NCI-H1417 treated with DMSO at 0.1 percent for 48 hours (cell line): ENCODE measurements at regions not wholly inside any gene's neighbourhood (a gene's known extent, or its start where the extent isn't known, plus 50 kb on each side); places are given as distances from the start of the nearest gene placed in this dataset.
"Not testable (repeated sequence)": the region's sequence is repeated elsewhere in the genome, so short reads cannot be mapped to it uniquely, and the experiment has no call there.

Source experiments
- DNase-seq: peaks from one replicate; lab custom pipeline; 2025; lab: John Stamatoyannopoulos, UW

DNA sequence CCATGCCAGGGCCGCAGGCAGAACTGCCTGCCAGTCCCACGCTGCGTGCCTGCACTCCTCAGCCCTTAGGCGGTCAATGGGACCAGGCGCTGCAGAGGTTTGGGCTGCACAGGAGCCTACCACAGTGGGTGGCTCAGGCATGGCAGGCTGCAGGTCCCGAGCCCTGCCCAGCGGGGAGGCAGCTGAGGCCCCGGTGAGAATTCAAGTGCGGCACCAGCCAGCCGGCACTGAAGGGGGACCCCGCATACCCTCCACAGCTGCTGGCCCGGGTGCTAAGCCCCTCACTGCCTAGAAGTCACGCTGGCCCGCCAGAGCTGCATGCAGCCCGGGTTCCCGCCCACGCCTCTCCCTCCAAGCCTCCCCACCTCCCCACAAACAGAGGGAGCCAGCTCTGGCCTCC is 302.5 kb upstream of the UGT8 start:
- DNase-seq = no peak

DNA sequence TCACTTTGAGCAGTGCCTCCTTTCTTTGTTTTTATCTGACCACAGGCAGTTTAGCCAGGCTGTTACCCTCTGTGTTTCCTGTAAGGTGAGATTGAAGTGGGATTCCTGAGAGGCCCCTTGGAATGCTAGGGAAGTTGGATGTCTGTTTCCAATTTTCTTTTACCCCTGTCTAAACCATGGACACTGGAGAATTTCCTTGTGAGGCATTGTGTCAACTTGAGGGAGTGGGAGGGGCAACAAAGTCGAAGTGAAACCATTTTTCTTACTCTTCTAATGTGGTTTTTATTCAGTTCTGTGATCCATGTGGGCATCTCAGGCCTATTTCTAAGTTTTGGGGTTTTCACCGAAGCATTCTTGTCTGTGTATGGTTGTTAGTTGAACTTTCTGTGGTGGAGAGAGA is 296.1 kb upstream of the UGT8 start:
- no peak for DNase-seq

DNA sequence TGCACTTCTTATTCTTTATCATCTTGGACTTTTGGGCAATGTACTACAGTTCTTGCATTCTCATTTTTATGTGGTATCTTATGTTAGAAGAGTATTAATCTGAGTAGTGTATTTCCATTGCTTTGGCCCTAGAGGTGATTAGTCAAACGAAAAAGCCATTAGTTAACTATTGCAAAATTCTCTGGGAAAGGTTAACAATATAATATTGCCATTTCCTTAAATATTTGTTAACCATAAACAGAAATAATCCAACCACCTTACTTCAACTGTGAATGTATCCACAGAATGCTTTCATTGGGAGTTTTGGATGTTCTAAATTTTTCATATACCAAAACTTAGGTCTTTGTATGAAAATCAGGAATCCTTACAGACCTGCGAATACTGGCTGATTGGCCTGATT is 294.6 kb upstream of the UGT8 start:
- DNase-seq = no peak

DNA sequence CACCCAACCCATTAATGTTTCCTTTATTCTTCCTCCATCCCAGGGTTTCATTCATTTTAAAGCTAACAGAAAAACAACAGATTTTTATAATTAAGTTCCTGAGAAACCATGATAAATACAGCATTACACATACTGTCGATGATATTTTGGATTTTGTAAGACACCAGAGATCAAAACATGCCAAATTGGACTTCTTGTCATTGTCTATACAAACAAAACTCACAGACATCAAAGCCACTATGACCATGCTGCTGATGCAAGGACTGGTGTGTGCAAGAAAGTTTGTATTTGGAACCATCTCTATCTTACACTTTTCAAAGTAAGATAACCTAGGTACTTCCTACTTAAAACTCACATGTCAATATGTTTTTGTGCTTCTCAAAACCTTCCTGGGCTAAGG is 294.0 kb upstream of the UGT8 start:
- DNase-seq = no peak

DNA sequence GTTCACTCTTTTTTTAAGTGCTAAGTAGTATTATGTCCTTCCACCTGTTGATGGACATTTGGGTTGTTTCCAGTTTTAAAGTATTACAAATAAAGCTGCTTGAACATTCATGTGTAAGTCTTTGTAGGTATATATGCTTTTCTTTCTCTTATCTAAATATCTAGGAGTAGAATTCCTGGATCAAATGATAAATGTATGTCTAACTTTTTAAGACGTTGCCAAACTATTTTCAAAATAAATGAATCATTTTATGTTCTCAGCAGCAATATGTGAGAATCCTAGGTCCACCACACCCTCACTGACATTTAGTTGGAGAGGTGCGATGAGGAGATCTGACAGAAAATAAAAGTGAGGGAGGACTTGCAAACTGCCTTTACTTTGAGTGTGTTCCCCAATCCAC is 291.7 kb upstream of the UGT8 start:
- DNase-seq = no peak

DNA sequence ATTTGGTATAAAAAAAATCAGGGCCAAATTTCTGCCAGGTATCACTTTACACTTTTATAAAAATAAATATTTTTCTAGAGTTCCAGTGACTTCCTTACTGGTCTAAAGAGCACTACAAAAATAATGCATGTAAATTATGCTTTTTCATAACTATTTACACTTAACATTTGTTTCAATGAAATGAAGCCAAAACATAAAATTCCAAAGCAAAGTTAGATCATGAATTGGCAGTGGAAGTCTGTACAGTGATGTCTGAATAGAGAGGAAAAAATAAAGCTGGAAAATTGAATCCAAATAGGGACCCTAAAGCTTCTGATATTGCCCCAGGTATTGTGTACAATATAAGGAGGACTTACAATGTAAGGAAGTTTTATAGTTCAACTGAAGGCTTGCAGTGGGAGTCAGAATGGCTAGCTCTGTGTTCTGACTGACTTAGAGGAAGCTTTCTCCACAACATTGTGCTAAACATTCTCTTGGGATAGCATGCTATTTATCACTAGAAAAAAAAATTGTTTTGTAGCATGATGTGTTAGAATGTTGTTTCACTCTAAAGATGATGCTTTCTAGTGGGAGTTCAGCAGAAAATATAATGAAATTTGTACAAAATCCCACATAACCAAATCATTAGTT is 288.2 kb upstream of the UGT8 start:
- no peak for DNase-seq

DNA sequence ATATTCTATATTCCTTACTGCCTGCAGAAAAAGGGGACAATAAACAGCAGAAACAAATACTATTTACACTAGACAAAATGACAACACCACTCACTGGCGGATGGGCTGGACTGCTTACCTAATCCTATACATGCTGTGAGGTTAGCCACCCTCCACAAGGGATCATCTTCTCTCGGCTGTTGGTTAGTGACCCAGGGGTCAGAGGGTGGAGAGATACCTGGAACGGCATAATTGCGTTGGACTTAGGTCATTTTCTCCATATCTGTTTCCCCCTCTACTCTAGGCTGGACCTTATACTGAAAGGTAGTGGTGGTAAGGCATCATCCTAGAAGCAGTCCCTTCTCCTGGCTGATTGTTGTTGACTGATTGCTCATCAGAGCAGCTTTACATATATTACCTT is 286.8 kb upstream of the UGT8 start:
- DNase-seq = no peak

DNA sequence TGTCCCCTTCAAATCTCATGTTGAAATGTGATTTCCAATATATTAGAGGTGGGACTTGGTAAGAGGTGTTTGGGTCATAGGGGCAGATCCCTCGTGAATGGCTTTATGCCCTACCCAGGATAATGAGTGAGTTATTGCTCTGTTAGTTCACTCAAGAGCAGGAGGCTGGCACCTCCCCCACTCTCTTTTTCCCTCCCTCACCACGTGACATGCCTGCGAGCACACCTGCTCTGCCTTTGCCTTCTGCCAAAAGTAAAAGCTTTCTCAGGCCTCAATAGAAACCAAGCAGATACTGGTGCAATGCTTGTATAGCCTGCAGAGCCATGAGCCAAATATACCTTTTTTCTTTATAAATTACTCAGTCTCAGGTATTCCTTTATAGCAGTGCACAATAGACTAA is 286.3 kb upstream of the UGT8 start:
- no peak for DNase-seq

DNA sequence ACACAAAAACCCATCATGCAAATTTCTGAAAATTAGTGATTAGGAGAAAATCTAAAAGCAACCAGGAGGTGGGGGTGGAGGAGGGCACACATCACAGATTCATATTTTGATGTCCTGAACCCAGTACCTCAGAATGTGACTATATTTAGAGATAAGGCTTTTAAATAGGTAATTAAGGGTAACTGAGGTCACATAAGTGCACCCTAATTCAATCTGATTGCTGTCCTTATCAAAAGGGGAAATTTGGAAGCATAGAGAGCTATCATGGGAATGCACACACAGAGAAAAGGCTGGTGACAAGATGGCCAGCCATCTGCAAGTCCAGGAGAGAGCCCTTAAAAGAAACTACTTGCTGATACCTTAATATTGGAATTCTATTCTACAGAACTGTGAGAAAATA is 281.8 kb upstream of the UGT8 start:
- DNase-seq = no peak

DNA sequence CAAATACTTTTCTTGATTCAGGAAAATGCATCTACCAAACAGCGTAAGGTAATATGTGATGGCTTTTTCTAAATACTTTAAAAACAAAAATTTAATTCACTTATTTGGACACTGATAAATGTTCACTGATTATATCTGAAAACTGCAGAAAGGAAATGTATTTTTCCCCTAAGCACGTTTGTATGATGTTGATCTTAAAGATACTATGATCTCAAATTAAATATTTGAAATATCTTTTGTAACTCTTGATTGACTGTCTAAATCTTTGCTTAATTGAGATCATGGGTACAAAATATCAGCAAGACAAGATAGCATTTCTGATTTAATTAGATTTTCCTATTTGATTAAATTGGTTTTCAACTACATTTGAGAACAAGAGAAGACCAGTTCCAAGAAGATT is 281.0 kb upstream of the UGT8 start:
- DNase-seq = no peak

DNA sequence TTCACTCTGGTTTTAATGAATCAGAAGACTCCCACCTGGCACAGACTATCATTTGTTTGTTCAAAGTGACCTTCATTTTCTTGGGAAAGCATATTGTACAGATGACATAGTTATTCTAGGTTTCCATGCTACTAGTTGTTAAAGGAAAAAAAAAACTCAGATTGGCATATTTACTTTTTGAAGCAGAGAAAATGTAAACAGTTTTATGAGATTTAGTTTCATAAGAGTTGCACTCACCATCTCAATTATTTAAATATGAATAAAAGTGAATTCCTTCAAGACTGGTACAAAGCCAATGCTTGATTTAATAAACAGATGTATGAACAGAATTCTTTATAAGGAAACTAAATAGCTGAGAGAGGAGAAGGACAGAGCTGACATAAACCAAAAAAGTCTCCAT is 280.3 kb upstream of the UGT8 start:
- DNase-seq = no peak

DNA sequence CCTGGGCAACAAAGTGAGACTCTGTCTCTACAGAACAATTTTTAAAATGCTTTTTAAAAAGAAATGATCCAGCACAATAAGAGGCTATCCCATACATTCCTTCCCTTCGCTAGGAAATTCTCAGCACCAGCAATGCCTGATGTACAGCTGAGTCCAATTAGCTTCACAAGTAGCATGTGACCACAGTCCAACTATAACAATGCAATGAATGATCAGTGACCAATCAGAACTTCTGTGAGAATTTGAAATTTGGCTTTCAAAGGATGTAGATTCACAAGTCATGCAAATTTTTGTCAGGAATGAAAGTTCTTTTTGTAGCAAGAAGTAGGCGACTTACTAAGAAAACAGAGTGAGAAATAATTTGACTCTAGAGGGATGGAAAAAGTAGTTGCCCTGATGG is 278.5 kb upstream of the UGT8 start:
- DNase-seq = no peak

DNA sequence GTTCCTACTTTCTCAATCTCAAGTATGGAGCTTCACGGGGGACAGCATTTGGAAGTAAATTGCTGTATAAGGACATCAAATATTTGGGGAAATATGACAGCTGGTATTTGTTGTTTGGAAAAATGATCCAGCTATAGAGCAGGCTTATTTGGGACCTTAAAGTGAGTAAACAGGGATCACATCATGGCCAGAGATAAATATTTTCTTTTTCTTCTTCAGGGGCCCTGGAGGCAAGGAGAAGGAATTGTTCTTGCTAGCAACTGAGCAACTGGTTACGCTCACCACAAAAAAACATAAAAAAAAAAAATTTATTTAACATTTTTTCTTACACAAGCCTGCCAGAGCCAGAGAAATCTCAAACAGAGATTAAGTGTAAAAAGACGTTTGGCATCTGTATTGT is 277.2 kb upstream of the UGT8 start:
- DNase-seq = no peak

DNA sequence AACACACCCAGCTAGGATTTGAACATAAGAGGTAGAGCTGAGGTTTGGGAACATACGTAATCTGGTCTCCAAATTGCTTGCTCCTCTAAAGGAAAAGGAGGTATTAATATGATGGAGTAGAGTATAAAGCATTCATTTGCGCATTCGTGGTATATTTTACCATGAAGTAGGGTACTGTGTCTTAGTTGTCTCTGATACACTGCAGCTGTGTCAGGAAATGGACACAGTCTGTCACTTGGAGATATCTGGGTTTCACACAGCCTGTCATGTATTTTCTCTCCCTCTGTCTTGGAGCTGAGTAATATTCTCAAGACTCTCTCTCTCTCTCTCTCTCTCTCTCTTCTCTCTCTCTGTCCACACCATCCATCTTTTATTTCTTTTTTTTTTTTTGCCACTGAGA is 274.8 kb upstream of the UGT8 start:
- DNase-seq = no peak

DNA sequence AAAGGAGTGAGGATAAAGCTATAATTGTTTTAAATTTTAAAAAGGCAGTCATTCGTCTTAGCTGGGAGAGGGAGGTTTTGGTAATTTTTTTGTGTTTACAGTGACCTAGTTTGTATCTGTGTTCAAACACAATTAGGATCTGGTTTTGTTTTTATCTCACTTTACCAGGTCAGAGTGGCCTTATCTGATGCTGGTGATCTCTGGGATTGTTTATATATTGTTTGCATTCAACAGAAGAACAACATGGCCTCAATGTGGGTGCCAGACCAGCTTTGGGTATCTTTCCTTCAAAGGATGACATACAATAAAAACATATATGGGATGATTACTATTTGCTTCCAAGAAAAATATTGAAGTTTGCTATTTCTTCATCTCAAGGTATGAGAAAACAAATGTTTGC is 272.2 kb upstream of the UGT8 start:
- no peak for DNase-seq

DNA sequence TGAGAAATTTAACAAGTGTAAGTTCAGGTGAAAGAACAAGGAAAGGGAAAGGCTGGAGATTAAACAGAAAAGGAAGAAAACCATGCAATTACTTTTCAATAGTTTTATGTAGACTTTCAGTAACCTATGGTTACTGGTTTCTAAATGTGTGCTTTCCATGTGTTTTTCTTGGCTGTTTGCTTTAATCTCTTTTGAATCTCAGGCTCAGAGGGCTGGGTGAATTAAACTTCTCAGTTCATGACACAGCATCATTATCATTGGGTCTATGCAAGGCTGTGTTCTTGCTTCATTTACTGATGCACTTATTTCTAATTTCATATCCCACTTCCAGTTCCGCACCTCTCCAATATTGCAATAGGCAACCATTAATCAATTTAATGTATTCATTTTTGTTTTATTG is 266.5 kb upstream of the UGT8 start:
- no peak for DNase-seq

DNA sequence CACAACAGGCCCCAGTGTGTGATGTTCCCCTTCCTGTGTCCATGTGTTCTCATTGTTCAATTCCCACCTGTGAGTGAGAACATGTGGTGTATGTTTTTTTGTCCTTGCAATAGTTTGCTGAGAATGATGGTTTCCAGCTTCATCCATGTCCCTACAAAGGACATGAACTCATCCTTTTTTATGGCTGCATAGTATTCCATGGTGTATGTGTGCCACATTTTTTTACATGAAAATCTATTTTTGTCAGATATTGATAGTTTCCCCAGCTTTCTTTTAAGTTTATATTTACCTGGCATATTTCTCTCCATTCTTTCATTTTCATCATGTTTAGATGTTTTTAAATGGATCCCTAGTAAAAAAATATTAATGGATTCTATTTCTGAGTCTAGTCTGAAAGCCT is 264.2 kb upstream of the UGT8 start:
- not testable (repeated sequence) for DNase-seq

DNA sequence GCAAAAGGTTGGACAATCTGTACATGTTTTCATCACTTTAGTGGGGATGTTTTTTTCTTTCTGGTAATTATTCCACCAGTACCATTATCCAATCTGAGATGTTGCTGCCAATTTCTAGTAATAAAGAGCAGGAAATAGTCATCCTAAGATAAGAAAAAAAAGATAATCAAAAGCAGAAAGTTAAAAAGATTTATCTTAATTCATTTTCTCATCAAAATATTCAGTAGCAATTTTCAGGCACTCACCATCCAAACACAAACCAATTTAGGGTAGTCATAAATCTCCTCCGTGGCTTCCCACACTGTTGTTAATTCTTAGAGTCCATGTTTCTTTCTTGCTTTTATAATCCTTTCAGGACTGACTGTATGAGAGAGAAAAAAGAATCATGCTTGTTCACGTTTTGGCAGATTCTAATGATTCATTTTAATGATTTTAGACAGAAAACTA is 263.7 kb upstream of the UGT8 start:
- no peak for DNase-seq

DNA sequence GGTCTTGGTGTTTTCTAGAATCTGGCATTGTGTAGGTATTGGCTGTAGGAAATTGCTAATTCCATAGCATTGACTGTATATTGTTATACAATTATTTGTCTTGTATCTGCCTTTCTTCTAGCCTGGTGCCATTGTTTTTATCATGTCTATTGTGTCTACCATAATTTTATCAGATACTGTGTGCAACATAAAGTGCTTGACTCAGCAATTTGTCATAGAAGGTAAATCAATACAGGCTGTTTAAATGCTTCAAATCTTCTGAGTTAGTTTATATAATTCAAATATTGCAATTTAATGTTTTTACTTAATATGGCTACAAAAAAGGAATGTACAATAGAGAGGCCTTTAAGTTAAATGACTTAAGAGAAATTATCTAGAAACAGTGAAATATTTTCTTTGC is 263.3 kb upstream of the UGT8 start:
- DNase-seq = no peak

DNA sequence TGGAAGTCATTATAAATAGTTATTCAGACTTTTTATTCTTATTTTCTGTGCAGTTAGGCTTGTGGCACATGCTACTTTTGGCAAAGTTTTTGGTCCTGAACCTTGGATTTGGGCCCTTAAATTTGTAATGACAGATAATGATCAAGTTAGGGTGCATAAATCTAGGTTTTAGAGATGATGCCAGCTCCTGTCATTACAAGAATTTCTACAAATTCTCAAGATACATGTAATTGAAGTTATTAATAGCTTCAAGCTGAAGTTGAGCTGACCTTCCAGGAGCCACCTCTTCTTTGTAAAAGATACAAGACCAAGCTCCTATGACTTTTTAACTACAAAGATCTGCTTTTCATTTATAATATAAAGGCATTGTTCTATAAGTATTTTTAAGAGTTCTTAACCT is 255.6 kb upstream of the UGT8 start:
- no peak for DNase-seq

DNA sequence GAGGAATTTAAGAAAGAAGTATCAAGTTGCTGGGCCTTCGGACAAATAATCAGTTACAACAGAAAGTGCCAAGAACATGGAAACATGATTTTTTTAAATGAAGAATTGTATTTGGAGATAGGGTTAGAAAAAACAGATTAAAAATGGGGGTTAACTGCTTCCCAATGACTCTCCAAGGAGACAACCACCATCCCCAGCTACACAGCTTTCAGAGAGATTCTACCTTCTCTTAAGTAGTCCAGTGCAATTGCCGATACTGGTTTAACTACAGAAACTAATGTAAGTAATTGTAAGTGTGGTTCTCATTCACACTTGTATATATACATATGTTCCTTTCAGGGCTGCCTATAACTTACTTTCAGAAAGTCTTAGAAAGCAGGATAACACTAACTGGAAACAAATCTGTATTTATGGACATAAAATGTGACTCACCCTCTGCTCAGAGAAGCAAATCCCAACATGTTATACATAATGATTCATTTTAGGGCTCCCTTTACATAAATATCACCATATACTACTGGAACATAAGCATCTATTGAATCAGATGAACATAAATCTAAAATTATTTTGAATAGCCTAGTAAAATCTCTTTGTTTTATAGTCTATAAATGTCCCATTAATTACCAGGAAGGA is 248.9 kb upstream of the UGT8 start:
- no peak for DNase-seq

DNA sequence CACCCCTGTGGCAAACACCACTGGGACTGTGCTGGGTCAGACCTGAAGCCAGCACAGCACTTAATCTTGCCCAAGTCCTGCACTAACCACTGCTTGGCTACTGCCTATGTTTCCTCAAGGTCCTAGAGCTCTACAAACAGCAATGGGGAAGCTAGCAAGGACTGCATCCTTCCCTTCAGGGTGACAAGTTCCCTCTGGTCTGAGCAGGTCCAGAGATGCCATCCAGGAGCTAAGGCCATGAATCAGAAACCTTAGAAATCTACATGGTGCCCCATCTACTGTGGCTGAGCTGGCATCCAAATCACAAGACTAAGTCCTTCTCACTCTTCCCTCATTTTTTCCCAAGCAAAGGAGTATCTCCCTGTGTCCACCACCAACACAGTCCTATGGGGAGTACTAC is 239.7 kb upstream of the UGT8 start:
- DNase-seq = no peak

DNA sequence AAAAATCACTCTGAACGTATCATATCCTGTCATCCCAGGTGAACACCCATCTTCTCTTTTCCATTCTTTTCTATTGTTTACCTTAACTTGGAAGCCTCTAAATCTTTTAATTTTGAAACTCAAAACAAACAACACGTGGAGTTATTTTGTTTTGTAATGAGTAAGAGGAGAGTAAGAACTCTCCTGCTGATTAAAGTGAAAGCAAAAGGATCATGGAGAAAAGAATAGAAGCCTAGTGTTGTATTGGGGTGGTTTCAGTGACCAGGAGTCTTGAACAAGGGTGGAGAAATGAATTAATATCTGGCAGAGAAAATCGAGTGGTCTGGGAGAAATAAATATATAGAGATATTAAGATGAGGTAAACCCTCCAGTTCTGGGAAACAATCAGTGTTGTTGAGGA is 237.4 kb upstream of the UGT8 start:
- DNase-seq = no peak

DNA sequence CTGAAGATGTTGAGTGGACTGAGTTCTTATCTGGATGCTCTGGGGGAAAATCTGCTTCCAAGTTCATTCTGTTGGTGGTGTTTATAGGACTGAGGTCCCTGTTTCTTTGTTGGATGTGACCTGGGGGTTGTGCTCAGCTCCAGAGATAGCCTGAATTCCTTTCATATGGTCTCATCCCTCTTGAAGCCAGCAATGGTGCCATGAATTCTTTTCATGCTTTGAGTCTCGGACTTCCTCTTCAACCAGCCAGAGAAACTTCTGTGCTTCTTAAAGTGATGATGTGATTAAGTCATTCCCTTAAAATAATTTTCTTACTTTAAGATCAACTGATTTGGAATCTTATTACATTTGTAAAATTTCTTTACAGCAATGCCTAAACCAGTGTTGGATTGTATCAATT is 233.8 kb upstream of the UGT8 start:
- DNase-seq = no peak
